Activated naive CD4-positive, alpha-beta T cell treated with anti-CD3 and anti-CD28 coated beads, Interleukin-2, amount 50 U/mL, for 72 hours (primary cell): ENCODE measurements at regions not wholly inside any gene's neighbourhood (a gene's known extent, or its start where the extent isn't known, plus 50 kb on each side); places are given as distances from the start of the nearest gene placed in this dataset.

Experiments
- ATAC-seq, 2 donors: fragments of 150-1000 bp; cut with Tn5 transposase; 2 replicates each; pipeline ENCODE4 v1.10.0; 2021; ENCODE audit warnings: mild to moderate bottlenecking in 2 of 2, moderate library complexity in 2 of 2
- DNase-seq, 2 donors: peaks; one replicate each; pipeline ENCODE4 v3.0.0; 2021 to 2022; ENCODE audit warnings: low spot score in 2 of 2
- H3K27ac Mint-ChIP-seq, 2 donors: one replicate each; pipeline ENCODE4 v1.8.0; 2022; ENCODE audit warnings: mild to moderate bottlenecking in 2 of 2, mixed read lengths in 2 of 2
- H3K36me3 Mint-ChIP-seq, 2 donors: one replicate each; pipeline ENCODE4 v1.8.0; 2022; ENCODE audit warnings: mixed read lengths in 2 of 2
- H3K9me3 Mint-ChIP-seq, 2 donors: one replicate each; pipeline ENCODE4 v1.8.0; 2022; ENCODE audit warnings: mixed read lengths in 2 of 2

DNA sequence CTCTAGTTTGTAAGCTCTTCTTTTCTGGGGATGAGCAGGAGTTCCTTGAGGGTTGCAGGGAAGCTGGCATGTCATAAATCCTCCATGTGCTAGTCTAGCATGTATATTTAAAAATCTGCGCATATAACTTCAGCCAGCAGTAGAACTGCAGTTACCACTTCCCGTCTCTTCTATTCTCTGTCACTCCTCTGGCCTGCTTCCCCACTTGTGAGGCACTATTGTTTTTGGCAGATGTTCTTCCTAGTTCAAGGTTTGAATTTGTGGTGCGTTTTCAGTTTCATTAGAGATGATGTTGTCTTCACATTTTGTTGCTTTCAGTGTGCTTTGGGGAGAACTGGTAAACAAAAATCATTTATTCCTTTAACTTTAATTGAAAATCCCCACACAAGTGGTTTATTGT, 169.1 kb upstream of the ZPLD1 start:
- H3K36me3 Mint-ChIP-seq, result no peaks in the 10 kb centered on the region
- no peaks in the 10 kb centered on the region for H3K9me3 Mint-ChIP-seq
- H3K27ac Mint-ChIP-seq, result no peak overlapping the region
- no peak for DNase-seq
- no peak for ATAC-seq

DNA sequence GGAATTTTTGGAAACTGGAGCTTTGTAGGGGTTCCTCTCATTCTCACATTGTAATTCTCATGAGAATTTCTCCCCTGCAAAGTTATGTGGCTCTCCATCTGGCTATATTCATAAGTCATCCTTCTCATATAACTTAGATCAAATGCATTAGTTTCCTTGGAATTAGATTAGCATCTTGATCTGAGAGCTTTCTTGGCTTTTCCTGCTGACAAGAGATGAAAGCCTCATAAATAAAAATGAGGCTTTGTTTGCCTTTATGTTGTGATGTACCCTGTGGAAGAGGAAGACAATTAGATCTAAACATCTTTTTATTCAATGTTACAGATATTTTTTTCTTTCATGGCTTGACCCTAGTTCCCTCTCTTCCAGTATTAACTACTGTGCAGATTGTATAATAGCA, 165.4 kb upstream of the ZPLD1 start:
- no peaks in the 10 kb centered on the region for H3K36me3 Mint-ChIP-seq
- H3K9me3 Mint-ChIP-seq, result no peaks in the 10 kb centered on the region
- no peak for ATAC-seq
- DNase-seq, result no peak
- no peak overlapping the region for H3K27ac Mint-ChIP-seq

DNA sequence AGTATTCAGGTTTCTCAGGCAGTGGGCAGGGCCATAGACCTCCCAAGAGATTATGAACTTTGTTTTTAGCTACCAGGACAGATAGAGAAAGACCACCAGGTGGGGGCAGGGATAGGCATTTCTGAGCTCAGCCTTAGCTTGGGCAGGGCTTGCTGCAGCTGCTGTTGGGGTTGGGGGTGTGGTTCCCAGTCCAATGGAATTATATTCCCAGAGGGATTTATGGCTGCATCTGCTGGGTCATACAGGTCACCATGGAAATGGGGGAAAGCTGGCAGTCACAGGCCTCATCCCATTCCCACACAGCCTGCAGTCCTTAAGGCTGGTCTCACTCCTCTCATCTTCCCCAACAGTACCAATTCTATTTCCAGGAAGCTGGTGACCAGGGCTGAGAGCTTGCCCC, 144.6 kb upstream of the ZPLD1 start:
- H3K9me3 Mint-ChIP-seq, result peaks cover 0 to 9% of the 10 kb centered on the region in 2 donors
- DNase-seq (no peak), ATAC-seq (no peak)
- H3K27ac Mint-ChIP-seq, result no peak overlapping the region
- peaks cover 0 to 5% of the 10 kb centered on the region in 2 donors for H3K36me3 Mint-ChIP-seq

DNA sequence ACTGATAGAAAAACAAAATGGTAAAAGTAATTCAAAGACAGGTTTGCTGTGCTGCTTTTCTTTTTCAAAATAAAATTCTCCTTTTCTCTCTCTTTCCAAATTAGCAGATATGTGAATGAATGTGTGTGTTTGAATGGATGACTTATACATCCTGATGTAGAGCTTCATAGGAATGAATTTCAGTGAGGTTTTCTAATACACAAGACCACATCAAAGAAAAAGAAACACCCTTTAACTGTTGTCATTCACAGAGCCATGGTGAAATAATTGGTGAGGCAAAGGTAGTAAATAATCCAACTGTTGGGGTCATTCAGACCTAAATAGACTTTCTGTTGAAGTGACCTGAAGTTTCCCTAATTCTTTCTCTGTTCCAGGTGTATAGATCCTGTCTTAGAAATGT, 139.1 kb upstream of the ZPLD1 start:
- Mint-ChIP-seq H3K36me3 (no peaks in the 10 kb centered on the region), H3K9me3 (no peaks in the 10 kb centered on the region), H3K27ac (no peak overlapping the region)
- ATAC-seq (no peak), DNase-seq (no peak)

DNA sequence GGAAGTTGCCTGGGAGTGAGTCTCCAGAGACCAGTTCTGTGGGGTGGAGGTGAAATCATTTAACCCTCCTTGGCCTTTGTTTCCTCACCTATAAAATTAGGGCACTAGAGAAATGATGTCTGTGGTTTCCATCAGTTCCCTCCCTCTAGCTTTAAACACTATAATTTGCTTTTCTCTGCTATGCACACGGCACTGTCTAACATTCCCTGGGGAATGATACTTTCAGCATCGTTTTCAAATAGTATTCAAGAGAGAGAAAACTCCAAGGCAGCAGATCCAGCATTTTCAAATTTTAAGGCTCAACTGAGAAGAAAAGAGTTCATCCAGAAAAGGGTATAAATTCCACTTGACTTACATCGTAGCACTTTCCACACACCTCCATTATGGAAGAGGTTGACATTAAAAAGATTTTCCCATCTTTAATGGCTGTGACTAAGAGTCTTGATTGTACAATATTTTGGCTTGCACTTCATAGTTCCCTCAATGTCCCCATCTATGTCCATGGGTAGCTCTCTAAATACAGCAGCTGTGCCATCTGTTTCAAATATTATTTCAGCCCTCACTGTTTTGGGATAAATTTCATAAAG, 137.7 kb upstream of the ZPLD1 start:
- H3K36me3 Mint-ChIP-seq, result no peaks in the 10 kb centered on the region
- no peak for DNase-seq
- H3K27ac Mint-ChIP-seq, result no peak overlapping the region
- H3K9me3 Mint-ChIP-seq, result no peaks in the 10 kb centered on the region
- ATAC-seq, result no peak

DNA sequence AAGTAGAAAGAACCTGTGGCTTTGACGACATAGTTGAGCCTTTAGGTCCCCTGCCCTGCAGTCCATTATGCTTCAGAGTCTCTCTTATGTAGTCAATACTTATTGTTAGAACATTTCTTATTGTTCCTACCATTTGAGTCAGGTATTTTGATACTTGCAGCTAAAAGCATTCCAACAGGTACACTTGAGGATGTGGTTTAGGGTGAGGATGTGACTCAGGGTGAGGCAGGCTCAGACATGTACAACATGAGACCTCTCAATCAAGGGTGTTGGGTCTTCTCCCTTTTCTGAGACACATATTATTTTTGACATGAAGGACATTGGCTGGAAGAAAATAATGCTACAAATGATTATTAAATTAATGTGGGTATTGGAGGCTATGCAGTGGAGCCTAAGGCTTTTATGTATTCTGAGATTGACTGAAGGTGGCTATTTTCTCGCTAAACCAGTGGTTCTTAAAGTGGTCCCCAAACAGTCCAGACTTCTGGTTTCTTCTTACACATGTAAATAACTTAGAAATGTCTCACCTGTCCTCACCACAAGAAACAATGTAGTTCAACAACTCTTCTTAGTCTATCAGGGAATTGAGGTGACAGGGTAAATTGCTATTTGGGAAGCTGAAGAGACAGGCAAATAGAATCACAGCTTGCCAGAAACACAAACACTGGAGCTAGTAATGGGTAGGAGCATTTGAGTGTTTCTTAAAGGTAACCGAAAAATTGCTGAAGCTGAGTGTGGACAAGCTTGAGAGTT, 135.5 kb upstream of the ZPLD1 start:
- DNase-seq, result no peak
- Mint-ChIP-seq H3K27ac (peak overlapping the region in 1 of 2 donors; percentile 70), H3K9me3 (no peaks in the 10 kb centered on the region), H3K36me3 (no peaks in the 10 kb centered on the region)
- ATAC-seq, result peak; percentile 87 to 92

DNA sequence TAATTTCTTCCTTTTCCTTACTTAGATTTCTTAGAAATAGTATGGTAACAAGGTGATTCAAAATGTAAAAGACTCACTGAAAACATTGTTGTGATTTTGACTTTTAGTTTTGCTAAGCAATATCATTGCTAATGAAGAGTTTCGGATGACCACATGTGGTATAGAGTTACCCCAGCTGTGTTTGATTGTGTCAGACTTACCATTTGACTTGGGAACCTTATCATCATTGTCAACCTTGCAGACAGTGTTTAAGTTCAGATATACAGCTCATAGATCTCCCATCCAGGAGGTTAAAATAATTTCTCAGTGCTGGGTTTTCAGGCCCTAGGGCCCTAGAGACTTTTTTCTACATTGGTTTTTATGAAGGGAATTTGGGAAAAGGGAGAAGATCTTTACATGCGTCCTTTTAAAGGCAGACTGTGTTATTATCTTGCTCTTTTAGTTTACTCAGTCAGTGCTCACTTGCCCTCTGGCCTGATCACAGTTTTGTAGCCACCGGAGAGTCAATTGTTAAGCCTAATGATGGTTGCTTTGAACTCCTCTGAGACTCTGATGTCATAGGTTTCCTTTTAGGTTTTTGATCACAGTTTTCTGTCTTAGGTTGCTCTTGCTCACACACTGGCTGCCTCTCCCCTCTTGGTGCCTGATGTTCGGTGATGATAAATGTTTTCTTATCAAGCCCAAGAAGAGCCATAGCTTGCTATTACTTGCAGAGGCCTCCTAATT, 133.5 kb upstream of the ZPLD1 start:
- DNase-seq, result no peak
- ATAC-seq, result peak in 1 of 2 donors; percentile 27
- no peaks in the 10 kb centered on the region for H3K36me3 Mint-ChIP-seq
- H3K27ac Mint-ChIP-seq, result no peak overlapping the region
- no peaks in the 10 kb centered on the region for H3K9me3 Mint-ChIP-seq

DNA sequence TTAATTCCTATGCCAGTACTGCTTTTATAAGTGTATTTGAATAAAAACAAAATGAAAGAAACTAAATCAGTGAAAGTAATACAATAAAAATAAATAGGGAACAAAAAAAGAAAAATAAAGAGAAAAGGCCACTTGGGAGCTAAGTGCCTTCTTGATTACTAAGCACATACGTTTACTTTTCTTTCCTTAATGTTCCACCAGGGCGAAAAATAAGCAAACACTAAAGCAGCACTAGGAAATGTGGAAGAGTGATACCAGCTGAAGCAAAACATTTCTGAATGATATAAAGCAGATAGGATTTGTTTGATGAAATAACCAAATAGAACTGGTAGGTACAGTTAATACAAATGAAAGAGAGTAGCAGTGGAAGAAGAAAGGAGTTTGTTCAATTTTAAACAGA, 132.8 kb upstream of the ZPLD1 start:
- ATAC-seq, result no peak
- Mint-ChIP-seq H3K9me3 (no peaks in the 10 kb centered on the region), H3K36me3 (no peaks in the 10 kb centered on the region), H3K27ac (no peak overlapping the region)
- DNase-seq, result no peak

DNA sequence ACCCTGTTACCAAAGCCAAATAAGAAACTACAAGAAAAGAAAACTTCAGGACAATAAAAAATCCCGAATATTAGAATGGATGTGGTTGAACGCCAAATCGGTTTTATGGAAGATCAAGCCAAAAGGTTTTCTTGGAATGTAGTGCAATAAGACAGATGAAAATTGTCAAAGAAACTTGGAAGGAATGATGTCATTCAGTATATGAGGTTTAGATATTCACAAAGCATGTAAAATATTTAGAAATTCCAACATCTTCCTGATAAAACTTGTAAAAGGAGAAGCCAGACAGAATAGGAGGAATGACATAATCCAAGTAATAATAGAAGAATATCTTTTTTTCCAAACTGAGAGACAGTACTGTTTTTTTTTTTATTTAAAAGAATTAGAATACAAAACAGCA, 130.3 kb upstream of the ZPLD1 start:
- H3K36me3 Mint-ChIP-seq, result no peaks in the 10 kb centered on the region
- ATAC-seq (no peak), DNase-seq (no peak)
- no peaks in the 10 kb centered on the region for H3K9me3 Mint-ChIP-seq
- no peak overlapping the region for H3K27ac Mint-ChIP-seq

DNA sequence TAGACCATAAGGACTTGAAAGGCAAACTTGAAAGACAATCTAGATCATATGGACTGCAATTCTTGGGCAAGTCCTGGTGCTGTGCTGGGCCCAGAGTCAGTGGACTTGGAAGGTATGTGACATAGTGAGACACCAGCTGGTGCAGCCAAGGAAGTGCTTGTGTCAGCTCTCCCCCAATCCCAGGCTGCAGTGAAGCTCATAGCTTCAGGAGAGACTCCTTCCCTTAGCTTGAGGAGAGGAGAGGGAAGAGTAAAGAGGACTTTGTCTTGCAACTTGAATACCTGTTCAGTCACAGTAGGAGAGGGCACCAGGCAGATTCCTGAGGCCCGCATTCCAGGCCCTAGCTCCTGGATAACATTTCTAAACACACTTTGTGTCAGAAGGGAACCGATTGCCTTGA, 127.4 kb upstream of the ZPLD1 start:
- Mint-ChIP-seq H3K27ac (no peak overlapping the region), H3K9me3 (no peaks in the 10 kb centered on the region), H3K36me3 (no peaks in the 10 kb centered on the region)
- ATAC-seq (no peak), DNase-seq (no peak)

DNA sequence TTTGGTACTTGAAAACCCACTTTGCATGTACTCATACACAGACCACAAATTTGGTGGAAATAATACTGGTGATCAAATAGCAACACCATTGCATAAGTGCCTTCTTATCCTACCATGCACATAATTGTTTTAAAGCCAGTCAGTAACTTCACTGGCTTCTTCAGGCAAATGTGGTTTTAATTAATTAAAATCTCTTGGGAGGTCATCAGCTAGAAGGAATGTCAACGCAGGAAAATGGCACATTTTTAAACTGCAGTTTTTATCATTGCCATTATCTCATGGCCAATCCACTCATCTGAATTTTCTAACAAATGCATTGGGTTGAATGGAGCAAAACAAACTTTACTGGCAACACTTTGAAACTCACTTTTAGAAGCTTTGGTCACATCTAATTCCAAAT, 105.7 kb upstream of the ZPLD1 start:
- no peaks in the 10 kb centered on the region for H3K36me3 Mint-ChIP-seq
- DNase-seq, result no peak
- H3K9me3 Mint-ChIP-seq, result no peaks in the 10 kb centered on the region
- H3K27ac Mint-ChIP-seq, result no peak overlapping the region
- ATAC-seq, result no peak

DNA sequence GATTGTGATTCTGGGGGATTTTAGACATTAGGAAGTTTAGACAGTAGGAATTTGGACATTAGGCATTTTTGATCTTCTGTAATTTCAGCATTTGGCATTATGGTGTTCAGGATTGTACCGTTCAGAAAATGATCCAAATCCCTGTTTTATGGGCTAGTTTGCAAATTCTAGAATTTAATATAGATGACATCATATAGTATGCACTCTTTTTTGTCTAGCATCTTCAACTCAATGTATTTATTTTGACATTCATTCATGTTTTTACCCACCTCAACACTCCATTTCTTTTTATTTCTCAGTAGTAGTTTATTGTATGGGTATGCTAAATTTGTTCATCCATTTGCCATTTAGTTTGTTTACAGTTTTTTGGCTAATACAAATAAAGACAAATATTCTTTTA, 105.3 kb upstream of the ZPLD1 start:
- Mint-ChIP-seq H3K27ac (no peak overlapping the region), H3K36me3 (no peaks in the 10 kb centered on the region), H3K9me3 (no peaks in the 10 kb centered on the region)
- ATAC-seq (no peak), DNase-seq (no peak)

DNA sequence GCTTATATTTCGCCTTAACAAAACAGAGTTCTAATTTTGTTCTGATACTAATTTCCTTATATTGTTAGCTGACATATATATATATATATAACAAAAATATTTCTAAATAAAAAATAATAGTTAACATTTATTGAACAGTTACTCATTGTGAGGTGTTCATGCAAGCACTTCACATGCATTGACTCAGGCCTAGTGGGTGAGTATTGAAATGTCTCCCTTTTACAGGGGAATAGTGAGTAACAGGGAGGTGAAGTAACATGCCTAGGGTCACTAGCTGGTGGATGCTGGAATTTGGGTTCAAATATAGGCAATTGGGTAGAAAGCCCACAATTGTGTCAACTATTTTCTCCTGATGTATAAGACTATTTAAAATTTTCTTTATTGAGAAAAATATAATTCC, 102.6 kb upstream of the ZPLD1 start:
- H3K36me3 Mint-ChIP-seq, result no peaks in the 10 kb centered on the region
- no peak overlapping the region for H3K27ac Mint-ChIP-seq
- no peak for DNase-seq

DNA sequence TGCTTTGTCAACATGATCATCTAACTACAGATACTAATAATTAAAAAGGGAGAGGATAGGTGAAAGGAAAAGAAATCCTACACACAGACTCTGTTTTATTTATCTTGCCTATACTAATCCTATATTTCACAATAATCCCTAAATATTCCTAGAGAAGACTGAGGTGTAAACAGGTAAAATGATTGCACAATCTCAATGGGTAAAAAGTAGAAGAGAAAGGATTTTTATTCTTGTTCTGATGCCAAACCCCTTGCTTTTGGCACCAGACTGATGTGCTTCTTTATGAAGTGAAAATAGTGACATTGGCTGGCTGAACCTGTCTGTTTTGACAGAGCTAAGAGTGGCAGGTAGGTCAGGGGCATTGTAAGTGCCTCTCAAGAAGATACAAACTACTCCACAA, 101.9 kb upstream of the ZPLD1 start:
- H3K9me3 Mint-ChIP-seq, result no peaks in the 10 kb centered on the region
- H3K27ac Mint-ChIP-seq, result no peak overlapping the region
- ATAC-seq (no peak), DNase-seq (no peak)
- H3K36me3 Mint-ChIP-seq, result no peaks in the 10 kb centered on the region

More for the DNA sequence above, 102.6 kb upstream of the ZPLD1 start:
- no peaks in the 10 kb centered on the region for H3K9me3 Mint-ChIP-seq
- no peak for ATAC-seq

DNA sequence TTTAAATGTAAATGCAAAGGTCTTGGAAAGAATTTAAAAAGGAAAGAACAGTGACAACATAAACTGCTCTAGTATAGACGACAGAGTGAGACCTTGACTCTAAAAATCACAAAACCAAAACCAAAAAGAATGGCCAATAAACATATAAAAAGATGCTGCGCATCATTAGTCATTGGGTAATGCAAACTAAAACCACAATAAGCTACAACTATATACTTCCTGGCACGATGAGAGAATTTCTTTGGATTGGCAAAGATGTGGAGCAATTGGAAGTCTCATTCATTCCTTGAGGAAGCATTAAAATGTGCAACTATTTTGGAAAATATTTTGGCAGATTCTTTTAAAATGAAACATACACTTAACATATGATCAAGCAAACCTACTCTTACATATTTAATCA, 98.7 kb upstream of the ZPLD1 start:
- H3K27ac Mint-ChIP-seq, result no peak overlapping the region
- H3K36me3 Mint-ChIP-seq, result no peaks in the 10 kb centered on the region
- DNase-seq, result no peak
- no peaks in the 10 kb centered on the region for H3K9me3 Mint-ChIP-seq
- no peak for ATAC-seq

DNA sequence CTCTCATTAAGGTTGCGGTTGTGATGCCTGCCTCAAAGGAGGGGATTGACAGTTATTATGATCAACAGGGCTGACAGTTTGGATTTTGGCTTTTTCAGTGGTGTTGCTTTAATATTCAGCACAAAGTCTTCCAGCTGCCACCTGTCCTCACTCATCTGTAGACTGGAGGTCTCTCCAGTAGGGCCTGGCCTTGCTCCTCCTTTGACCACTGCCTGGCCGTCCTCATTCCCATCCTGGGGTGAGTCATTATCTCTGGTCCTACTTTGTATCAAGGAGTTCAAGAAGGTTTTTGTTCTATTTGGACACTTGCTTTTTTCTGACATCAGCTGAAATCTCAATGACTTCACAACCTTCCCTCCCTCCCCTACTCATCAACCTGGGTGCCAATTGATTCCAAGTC, 95.1 kb upstream of the ZPLD1 start:
- Mint-ChIP-seq H3K27ac (no peak overlapping the region), H3K9me3 (no peaks in the 10 kb centered on the region), H3K36me3 (no peaks in the 10 kb centered on the region)
- DNase-seq (no peak), ATAC-seq (no peak)

DNA sequence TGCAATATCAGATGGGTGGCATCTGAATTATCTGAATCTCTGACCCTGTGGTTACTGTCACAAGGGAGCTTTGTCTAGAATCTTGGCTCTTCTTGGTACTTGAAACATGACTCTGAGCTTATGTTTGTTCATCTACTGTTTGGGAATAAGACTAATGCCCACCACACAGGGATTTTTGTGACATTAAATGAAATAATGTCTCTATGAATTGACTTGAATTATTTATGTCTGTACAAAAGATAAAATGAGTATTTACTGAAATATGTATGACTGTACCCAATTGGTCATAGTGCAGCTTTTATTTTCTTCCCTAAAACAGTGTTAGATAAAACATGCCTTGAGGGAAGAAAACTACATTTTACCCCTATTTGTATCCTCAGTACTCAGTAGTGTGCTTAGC, 87.9 kb upstream of the ZPLD1 start:
- DNase-seq (no peak), ATAC-seq (no peak)
- Mint-ChIP-seq H3K36me3 (no peaks in the 10 kb centered on the region), H3K9me3 (no peaks in the 10 kb centered on the region), H3K27ac (no peak overlapping the region)

DNA sequence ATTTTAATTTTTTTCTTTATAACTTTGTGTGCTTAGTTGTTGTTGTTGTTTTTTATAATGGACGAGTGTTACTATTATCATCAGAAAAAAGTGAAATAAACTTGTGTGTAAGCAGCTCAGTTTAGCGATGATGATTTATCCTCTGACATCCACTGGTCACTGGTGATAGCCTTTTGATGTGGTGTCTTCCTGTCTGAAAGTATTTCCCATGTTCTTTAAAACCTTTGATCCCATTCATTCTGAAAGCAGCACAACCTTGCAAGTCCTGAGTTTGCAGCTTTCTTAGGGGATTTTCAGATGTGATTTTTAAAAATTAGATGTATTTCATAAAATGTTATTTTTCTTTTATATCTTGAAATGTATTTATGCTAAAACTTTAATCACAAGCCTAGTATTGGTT, 85.9 kb upstream of the ZPLD1 start:
- ATAC-seq, result no peak
- H3K36me3 Mint-ChIP-seq, result no peaks in the 10 kb centered on the region
- H3K27ac Mint-ChIP-seq, result no peak overlapping the region
- DNase-seq, result no peak
- no peaks in the 10 kb centered on the region for H3K9me3 Mint-ChIP-seq
